ENCODE measurements at regions not wholly inside any gene's neighbourhood (a gene's known extent, or its start where the extent isn't known, plus 50 kb on each side); places are given as distances from the start of the nearest gene placed in this dataset.

- DNase-seq (ENCODE audit: low read depth, low spot score): no peak
- in situ Hi-C loops (cut with HindIII; ENCODE audit: low pct_unique_long_range_greater_than_20kb, low sequenced_read_pairs): no loop called here
Measured at GRCh38 chr11:96643173-96643572, 253.4 kb downstream of the JRKL start.

GRCh38 chr11:96647621-96648020, 257.8 kb downstream of the JRKL start:
- in situ Hi-C loops (cut with HindIII; ENCODE audit: low pct_unique_long_range_greater_than_20kb, low sequenced_read_pairs): no loop called here
- DNase-seq (ENCODE audit: low read depth, low spot score): no peak

- in situ Hi-C loops (cut with HindIII; ENCODE audit: low pct_unique_long_range_greater_than_20kb, low sequenced_read_pairs): no loop called here
- DNase-seq (ENCODE audit: low read depth, low spot score): no peak
Measured at GRCh38 chr11:96648991-96649390, 259.2 kb downstream of the JRKL start.

DNA sequence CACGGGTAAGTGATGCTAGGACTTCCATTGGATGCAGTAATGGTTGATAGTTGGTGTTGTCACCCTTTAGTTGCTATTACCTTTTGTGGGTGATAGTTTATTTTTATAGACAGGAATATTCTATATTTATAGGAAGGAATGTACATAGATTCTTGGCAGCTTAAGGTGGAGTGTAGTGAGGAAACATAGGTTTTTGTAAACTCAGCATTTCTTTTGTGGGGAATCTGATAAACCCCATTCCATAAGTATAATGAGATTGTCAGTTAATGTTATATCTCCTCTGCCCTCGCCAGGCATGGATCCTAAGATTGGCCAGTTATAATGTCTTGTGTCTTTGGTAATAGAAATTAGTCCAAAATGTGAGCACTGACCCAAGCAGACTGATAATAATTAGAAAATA, 262.7 kb downstream of the JRKL start:
- no peak for DNase-seq (ENCODE audit: low read depth, low spot score)
- in situ Hi-C loops (cut with HindIII; ENCODE audit: low pct_unique_long_range_greater_than_20kb, low sequenced_read_pairs): no loop called here

DNA sequence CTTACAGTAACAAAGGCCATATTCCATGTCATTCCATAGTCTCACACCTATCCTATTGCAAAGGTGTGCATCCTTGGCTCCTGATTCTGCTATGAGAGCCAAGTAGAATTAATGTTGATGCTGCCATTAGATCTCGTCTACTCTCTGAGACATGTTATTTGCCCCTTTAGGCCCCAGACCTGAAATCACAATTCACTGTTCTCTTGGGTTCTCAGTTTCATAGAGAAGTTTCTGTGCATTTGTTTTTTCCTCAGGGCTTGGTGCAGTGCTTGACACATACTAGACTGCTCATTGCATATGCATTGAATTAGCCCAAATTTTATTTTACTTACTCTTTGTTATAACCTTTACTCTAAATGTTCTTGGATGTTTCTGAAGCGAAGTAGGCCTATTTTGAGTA, 265.7 kb downstream of the JRKL start:
- no peak for DNase-seq (ENCODE audit: low read depth, low spot score)
- in situ Hi-C loops (cut with HindIII; ENCODE audit: low pct_unique_long_range_greater_than_20kb, low sequenced_read_pairs): no loop called here

- no peak for DNase-seq (ENCODE audit: low read depth, low spot score)
- in situ Hi-C loops (cut with HindIII; ENCODE audit: low pct_unique_long_range_greater_than_20kb, low sequenced_read_pairs): no loop called here
Measured at GRCh38 chr11:96658436-96658835, 268.6 kb downstream of the JRKL start.

DNA sequence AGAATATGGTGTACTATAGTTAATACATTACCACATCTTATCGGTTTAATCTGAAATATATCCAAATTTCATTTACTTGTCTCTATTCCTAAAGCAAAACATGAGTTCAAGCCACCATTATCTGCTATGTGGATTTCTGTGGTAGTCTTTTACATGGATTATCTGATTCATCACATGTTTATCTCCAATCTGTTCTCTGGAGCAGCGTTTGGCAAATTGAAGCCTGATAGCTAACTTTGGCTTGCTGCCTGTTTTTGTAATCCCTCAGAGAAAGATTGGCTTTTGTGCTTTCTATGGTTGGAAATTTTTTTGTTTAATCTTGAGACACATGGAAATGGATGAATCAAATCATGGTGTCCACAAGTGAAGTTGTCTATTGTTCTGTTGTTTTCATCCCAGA, 274.3 kb downstream of the JRKL start:
- in situ Hi-C loops (cut with HindIII; ENCODE audit: low pct_unique_long_range_greater_than_20kb, low sequenced_read_pairs): no loop called here
- DNase-seq (ENCODE audit: low read depth, low spot score): no peak

GRCh38 chr11:96680211-96681018, 290.6 kb downstream of the JRKL start:
- no peak for DNase-seq (ENCODE audit: low read depth, low spot score)
- in situ Hi-C loops (cut with HindIII; ENCODE audit: low pct_unique_long_range_greater_than_20kb, low sequenced_read_pairs): no loop called here

- in situ Hi-C loops (cut with HindIII; ENCODE audit: low pct_unique_long_range_greater_than_20kb, low sequenced_read_pairs): no loop called here
- DNase-seq (ENCODE audit: low read depth, low spot score): no peak
Measured at GRCh38 chr11:96681019-96681716, 291.4 kb downstream of the JRKL start.

DNA sequence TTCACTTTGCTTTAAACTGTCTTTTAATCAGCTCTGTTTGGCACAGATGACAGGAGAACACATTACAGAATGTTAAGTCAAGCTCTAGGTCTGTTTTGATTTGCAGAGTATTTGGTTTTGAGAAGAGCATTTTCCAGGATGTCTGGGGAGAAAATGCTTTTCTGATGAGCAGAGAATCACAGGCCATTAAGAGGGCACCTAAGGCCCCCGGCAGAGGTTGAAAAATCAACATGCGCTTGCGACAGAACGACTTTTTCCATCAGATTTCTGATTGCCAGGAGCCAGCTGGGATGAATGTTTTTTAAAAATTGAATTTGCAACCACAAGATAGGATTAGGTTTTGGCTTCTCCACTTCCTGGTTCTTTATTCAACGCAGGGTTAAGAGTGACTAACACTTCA, 304.5 kb downstream of the JRKL start:
- no peak for DNase-seq (ENCODE audit: low read depth, low spot score)
- in situ Hi-C loops (cut with HindIII; ENCODE audit: low pct_unique_long_range_greater_than_20kb, low sequenced_read_pairs): no loop called here

DNA sequence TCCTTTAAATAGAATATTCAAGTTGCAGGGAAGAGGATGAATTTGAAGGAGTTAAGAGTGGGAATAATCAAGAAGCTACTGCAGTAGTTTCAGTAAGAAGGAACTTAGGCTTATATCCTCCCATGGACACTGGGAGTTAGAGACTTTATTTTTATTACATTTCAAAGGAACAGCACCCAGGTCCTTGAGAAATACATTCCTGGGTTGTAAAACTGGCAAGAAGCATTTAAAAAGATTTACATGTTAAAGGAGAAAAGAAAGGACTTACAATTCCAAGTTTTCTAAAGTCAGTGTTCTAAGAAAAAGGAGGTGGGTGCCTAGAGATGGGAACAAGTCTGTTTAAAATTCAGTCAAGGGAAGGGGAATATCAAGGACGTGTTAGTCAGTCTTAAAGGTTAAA, 306.9 kb downstream of the JRKL start:
- in situ Hi-C loops (cut with HindIII; ENCODE audit: low pct_unique_long_range_greater_than_20kb, low sequenced_read_pairs): no loop called here
- DNase-seq (ENCODE audit: low read depth, low spot score): no peak

- DNase-seq (ENCODE audit: low read depth, low spot score): no peak
- in situ Hi-C loops (cut with HindIII; ENCODE audit: low pct_unique_long_range_greater_than_20kb, low sequenced_read_pairs): no loop called here
Measured at GRCh38 chr11:96697466-96697865, 307.7 kb downstream of the JRKL start.

DNA sequence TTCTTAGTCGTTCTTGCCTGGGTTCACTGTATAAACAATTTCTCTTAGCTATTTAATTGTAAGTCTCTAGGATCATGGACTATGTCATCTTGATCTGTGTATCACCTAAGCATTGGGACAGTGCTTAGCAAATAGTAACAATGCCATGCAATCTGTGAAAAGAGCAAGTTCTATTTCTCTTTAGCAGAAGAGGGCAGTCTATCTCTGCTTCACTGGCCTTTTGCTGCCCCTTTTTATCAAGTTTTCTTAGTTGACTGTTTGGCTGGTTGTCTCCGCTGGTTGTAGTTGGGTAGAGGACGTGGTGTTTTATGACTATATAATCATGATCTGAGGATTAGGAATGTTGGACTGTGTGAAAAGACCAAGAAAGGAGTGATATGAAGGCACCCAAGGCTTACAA, 315.0 kb downstream of the JRKL start:
- no peak for DNase-seq (ENCODE audit: low read depth, low spot score)
- in situ Hi-C loops (cut with HindIII; ENCODE audit: low pct_unique_long_range_greater_than_20kb, low sequenced_read_pairs): no loop called here

GRCh38 chr11:96706761-96707160, 316.9 kb downstream of the JRKL start:
- no peak for DNase-seq (ENCODE audit: low read depth, low spot score)
- in situ Hi-C loops (cut with HindIII; ENCODE audit: low pct_unique_long_range_greater_than_20kb, low sequenced_read_pairs): no loop called here

GRCh38 chr11:96707273-96707672, 317.5 kb downstream of the JRKL start:
- no peak for DNase-seq (ENCODE audit: low read depth, low spot score)
- in situ Hi-C loops (cut with HindIII; ENCODE audit: low pct_unique_long_range_greater_than_20kb, low sequenced_read_pairs): no loop called here

- in situ Hi-C loops (cut with HindIII; ENCODE audit: low pct_unique_long_range_greater_than_20kb, low sequenced_read_pairs): no loop called here
- no peak for DNase-seq (ENCODE audit: low read depth, low spot score)
Measured at GRCh38 chr11:96708219-96708878, 318.5 kb downstream of the JRKL start.

GRCh38 chr11:96713301-96713700, 323.5 kb downstream of the JRKL start:
- DNase-seq (ENCODE audit: low read depth, low spot score): no peak
- in situ Hi-C loops (cut with HindIII; ENCODE audit: low pct_unique_long_range_greater_than_20kb, low sequenced_read_pairs): no loop called here

GRCh38 chr11:96714689-96715088, 324.9 kb downstream of the JRKL start:
- no peak for DNase-seq (ENCODE audit: low read depth, low spot score)
- in situ Hi-C loops (cut with HindIII; ENCODE audit: low pct_unique_long_range_greater_than_20kb, low sequenced_read_pairs): no loop called here

- in situ Hi-C loops (cut with HindIII; ENCODE audit: low pct_unique_long_range_greater_than_20kb, low sequenced_read_pairs): no loop called here
- no peak for DNase-seq (ENCODE audit: low read depth, low spot score)
Measured at GRCh38 chr11:96715208-96715607, 325.4 kb downstream of the JRKL start.
